Ishikawa (cell line): ENCODE measurements at regions not wholly inside any gene's neighbourhood (a gene's known extent, or its start where the extent isn't known, plus 50 kb on each side); places are given as distances from the start of the nearest gene placed in this dataset.

Experiments used
- CEBPB ChIP-seq: IDR thresholded peaks from 2 replicates; pipeline ENCODE4 v1.6.1; 2012
- CREB1 ChIP-seq: IDR thresholded peaks from 2 replicates; pipeline ENCODE4 v1.6.1; 2012; ENCODE audit warnings: low read depth
- EGR1 ChIP-seq: IDR thresholded peaks from 2 replicates; pipeline ENCODE4 v1.6.1; 2012
- EP300 ChIP-seq: IDR thresholded peaks from 2 replicates; pipeline ENCODE4 v1.6.1; 2012; ENCODE audit warnings: borderline replicate concordance
- FOXM1 ChIP-seq: IDR thresholded peaks from 2 replicates; pipeline ENCODE4 v1.6.1; 2012; ENCODE audit warnings: low read depth, borderline replicate concordance
- NFIC ChIP-seq: IDR thresholded peaks from 2 replicates; pipeline ENCODE4 v1.6.1; 2012
- RAD21 ChIP-seq: IDR thresholded peaks from 2 replicates; pipeline ENCODE4 v1.6.1; 2012; ENCODE audit warnings: low read depth
- REST ChIP-seq: IDR thresholded peaks from 2 replicates; pipeline ENCODE4 v1.6.1; 2012; ENCODE audit warnings: low read depth, mild to moderate bottlenecking
- TAF1 ChIP-seq: IDR thresholded peaks from 2 replicates; pipeline ENCODE4 v1.6.1; 2012; ENCODE audit warnings: low read depth, mild to moderate bottlenecking
- TCF12 ChIP-seq: IDR thresholded peaks from 2 replicates; pipeline ENCODE4 v1.6.1; 2012; ENCODE audit warnings: low read depth
- TEAD4 ChIP-seq: IDR thresholded peaks from 2 replicates; pipeline ENCODE4 v1.6.1; 2012
- YY1 ChIP-seq: IDR thresholded peaks from 2 replicates; pipeline ENCODE4 v1.6.1; 2012; ENCODE audit warnings: low read depth
- ZBTB7A ChIP-seq: IDR thresholded peaks from 2 replicates; pipeline ENCODE4 v1.6.1; 2012; ENCODE audit warnings: low read depth
- TF ChIP-seq, protein P1 (sequence below): IDR thresholded peaks from 2 replicates; pipeline ENCODE4 v1.6.1; 2012
- TF ChIP-seq, protein P2 (sequence below): IDR thresholded peaks from 2 replicates; pipeline ENCODE4 v1.6.1; 2012

DNA sequence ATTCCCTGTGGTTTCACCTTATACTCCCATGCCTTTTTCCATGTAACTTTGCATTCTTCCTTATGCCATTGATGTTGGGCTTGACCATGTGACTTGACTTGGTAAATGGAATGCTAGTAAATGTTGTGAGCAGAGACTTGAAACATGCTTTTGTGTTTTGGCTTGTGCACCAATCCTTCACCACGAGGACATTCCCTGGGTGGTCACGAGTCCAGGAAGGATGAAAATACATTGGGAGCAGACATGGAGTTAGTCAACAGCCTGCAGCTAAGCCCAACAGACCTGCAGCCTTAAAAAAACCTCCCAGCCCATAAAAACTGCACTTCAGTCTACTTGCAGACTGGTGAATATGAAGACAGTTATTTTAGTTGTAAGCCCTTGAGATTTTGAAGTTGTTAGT is 116.5 kb upstream of the SPATS2L start:
- TF ChIP-seq REST (no peak), TEAD4 (no peak), TAF1 (no peak), EP300 (no peak), NFIC (no peak), TCF12 (no peak), CREB1 (no peak)

- TF ChIP-seq EGR1 (no peak), REST (no peak)
Observed at GRCh38 chr2:200193331-200193730, 113.2 kb upstream of the SPATS2L start.

DNA sequence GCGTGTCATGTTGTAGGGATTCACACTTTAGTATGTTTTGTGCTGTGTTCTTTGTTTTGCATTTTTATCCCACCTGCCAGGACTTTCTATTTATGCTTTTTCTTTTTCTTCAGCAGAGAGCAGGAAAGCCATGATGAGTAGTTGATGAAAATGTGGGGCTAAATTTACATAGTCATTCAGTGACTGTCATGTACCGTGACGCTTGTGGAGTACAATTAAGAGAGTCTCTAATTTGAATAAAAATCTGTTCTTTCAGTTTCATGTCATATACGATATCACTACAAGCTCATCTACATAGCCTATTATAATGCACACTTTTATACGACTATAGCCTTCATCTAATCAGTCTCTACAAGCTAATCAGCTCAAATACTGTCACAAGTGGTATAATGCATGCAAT is 112.7 kb upstream of the SPATS2L start:
- TF ChIP-seq EGR1: no peak
- no peak for TF ChIP-seq CEBPB
- TF ChIP-seq ZBTB7A: no peak
- TF ChIP-seq CREB1: no peak
- TF ChIP-seq, protein P1, sequence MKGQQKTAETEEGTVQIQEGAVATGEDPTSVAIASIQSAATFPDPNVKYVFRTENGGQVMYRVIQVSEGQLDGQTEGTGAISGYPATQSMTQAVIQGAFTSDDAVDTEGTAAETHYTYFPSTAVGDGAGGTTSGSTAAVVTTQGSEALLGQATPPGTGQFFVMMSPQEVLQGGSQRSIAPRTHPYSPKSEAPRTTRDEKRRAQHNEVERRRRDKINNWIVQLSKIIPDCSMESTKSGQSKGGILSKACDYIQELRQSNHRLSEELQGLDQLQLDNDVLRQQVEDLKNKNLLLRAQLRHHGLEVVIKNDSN: no peak
- TF ChIP-seq EP300: no peak

DNA sequence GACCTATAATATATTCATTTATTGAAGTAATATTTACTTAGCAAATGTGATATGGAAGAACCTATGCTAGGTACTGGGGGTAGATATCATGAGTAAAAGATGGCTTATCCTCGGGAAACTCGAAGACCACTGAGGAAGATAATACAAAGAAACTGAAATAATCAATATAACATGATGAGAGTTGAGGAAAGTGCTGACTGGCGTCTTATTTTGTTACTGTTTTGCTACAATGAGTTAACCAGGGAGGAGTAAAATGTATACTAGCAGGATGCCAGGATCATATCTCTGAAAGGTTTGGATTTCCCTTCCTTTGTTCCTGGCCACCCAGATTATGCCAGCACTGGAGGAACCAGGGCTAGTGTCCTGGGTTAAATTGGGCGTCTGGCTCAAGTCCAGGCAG is 111.7 kb upstream of the SPATS2L start:
- no peak for TF ChIP-seq REST
- TF ChIP-seq EGR1: no peak
- TF ChIP-seq NFIC: no peak
- TF ChIP-seq EP300: no peak
- no peak for TF ChIP-seq RAD21
- TF ChIP-seq TCF12: no peak
- no peak for TF ChIP-seq YY1
- TF ChIP-seq, protein P1: no peak
- no peak for TF ChIP-seq TAF1
- no peak for TF ChIP-seq CEBPB
- TF ChIP-seq CREB1: no peak
- no peak for TF ChIP-seq FOXM1
- TF ChIP-seq TEAD4: no peak
- no peak for TF ChIP-seq ZBTB7A

GRCh38 chr2:200199005-200199404 is 107.5 kb upstream of the SPATS2L start:
- no peak for TF ChIP-seq YY1
- TF ChIP-seq TEAD4: no peak
- no peak for TF ChIP-seq CEBPB
- TF ChIP-seq ZBTB7A: no peak
- no peak for TF ChIP-seq EGR1
- no peak for TF ChIP-seq FOXM1
- no peak for TF ChIP-seq RAD21
- TF ChIP-seq EP300: no peak
- no peak for TF ChIP-seq TCF12
- TF ChIP-seq, protein P1: no peak
- no peak for TF ChIP-seq CREB1
- TF ChIP-seq, protein P2, sequence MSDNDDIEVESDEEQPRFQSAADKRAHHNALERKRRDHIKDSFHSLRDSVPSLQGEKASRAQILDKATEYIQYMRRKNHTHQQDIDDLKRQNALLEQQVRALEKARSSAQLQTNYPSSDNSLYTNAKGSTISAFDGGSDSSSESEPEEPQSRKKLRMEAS: no peak
- TF ChIP-seq TAF1: no peak
- no peak; the same call in 1 of the 2 replicates for TF ChIP-seq NFIC
- TF ChIP-seq REST: no peak
